HUES64 (cell line): ENCODE measurements at regions not wholly inside any gene's neighbourhood (a gene's known extent, or its start where the extent isn't known, plus 50 kb on each side); places are given as distances from the start of the nearest gene placed in this dataset.

Source experiments
- H3K27ac ChIP-seq: 2 replicates; pipeline ENCODE4 v1.7.0; 2013; ENCODE audit warnings: low read depth, low read length, inconsistent platforms
- H3K27me3 ChIP-seq: 2 replicates; pipeline ENCODE4 v1.6.1; 2013; ENCODE audit warnings: mild to moderate bottlenecking, low read length; ENCODE audit not compliant: insufficient read depth
- H3K36me3 ChIP-seq: 2 replicates; pipeline ENCODE4 v1.6.1; 2013; ENCODE audit warnings: mild to moderate bottlenecking, low read length; ENCODE audit not compliant: insufficient read depth
- H3K4me1 ChIP-seq: 2 replicates; pipeline ENCODE4 v1.6.1; 2013; ENCODE audit warnings: mild to moderate bottlenecking, low read length, moderate library complexity; ENCODE audit not compliant: insufficient read depth
- H3K4me3 ChIP-seq: 2 replicates; pipeline ENCODE4 v1.5.1; 2013; ENCODE audit warnings: mild to moderate bottlenecking, low read length, moderate library complexity
- H3K9ac ChIP-seq: 2 replicates; pipeline ENCODE4 v1.6.1; 2013; ENCODE audit warnings: mild to moderate bottlenecking, low read depth, low read length
- H3K9me3 ChIP-seq: 2 replicates; pipeline ENCODE4 v1.6.1; 2013; ENCODE audit warnings: low read depth, low read length; ENCODE audit not compliant: insufficient read depth
- WGBS: fragments of 150-250, 120-280 bp; methylation state at CpG from one replicate; pipeline ENCODE4 v1.1.7; 2013; ENCODE audit warnings: missing lambda C conversion rate; 5-methylcytosine and 5-hydroxymethylcytosine counted together

- H3K27me3 ChIP-seq, result no peaks in the 10 kb centered on the region
- no peak overlapping the region for H3K9ac ChIP-seq
- WGBS, result 69% methylated on average over 12 of the region's 13 CpGs
- H3K36me3 ChIP-seq, result no peaks in the 10 kb centered on the region
- peaks cover 9% of the 10 kb centered on the region for H3K4me1 ChIP-seq
- H3K4me3 ChIP-seq, result no peak overlapping the region
- 0 out of 2 replicates have a peak, but pooled peaks cover 9% of the 10 kb centered on the region for H3K9me3 ChIP-seq
- H3K27ac ChIP-seq, result no peak overlapping the region
These were observed 92.5 kb upstream of the NCK2 start for GRCh38 chr2:105652014-105652796.

GRCh38 chr2:105649534-105649933 is 95.2 kb upstream of the NCK2 start:
- Histone ChIP-seq H3K27me3 (0 out of 2 replicates have a peak, but pooled peaks cover under 1% of the 10 kb centered on the region), H3K4me1 (peaks cover 18% of the 10 kb centered on the region), H3K4me3 (no peak overlapping the region), H3K27ac (no peak overlapping the region), H3K36me3 (no peaks in the 10 kb centered on the region), H3K9ac (no peak overlapping the region), H3K9me3 (0 out of 2 replicates have a peak, but pooled peaks cover 9% of the 10 kb centered on the region)
- WGBS, result 93% methylated on average over 2 of the region's 2 CpGs

GRCh38 chr2:105647731-105648130 is 97.0 kb upstream of the NCK2 start:
- no peak overlapping the region for H3K9ac ChIP-seq
- H3K9me3 ChIP-seq, result 0 out of 2 replicates have a peak, but pooled peaks cover 9% of the 10 kb centered on the region
- H3K4me3 ChIP-seq, result no peak overlapping the region
- peaks cover 16% of the 10 kb centered on the region for H3K4me1 ChIP-seq
- H3K27ac ChIP-seq, result no peak overlapping the region
- H3K36me3 ChIP-seq, result no peaks in the 10 kb centered on the region
- 0 out of 2 replicates have a peak, but pooled peaks cover 3% of the 10 kb centered on the region for H3K27me3 ChIP-seq
- WGBS, result 89% methylated on average over 4 of the region's 4 CpGs

GRCh38 chr2:105646774-105647076 is 98.0 kb upstream of the NCK2 start:
- H3K4me1 ChIP-seq, result peaks cover 12% of the 10 kb centered on the region

GRCh38 chr2:105645938-105646773 is 98.6 kb upstream of the NCK2 start:
- H3K27me3 ChIP-seq, result 0 out of 2 replicates have a peak, but pooled peaks cover 3% of the 10 kb centered on the region
- no peak overlapping the region for H3K4me3 ChIP-seq
- 86% methylated on average over 7 of the region's 8 CpGs for WGBS
- H3K9me3 ChIP-seq, result 0 out of 2 replicates have a peak, but pooled peaks cover 9% of the 10 kb centered on the region
- no peak overlapping the region for H3K9ac ChIP-seq
- no peak overlapping the region for H3K27ac ChIP-seq
- no peaks in the 10 kb centered on the region for H3K36me3 ChIP-seq
- H3K4me1 ChIP-seq, result peaks cover 12% of the 10 kb centered on the region

More at GRCh38 chr2:105646774-105647076, 98.0 kb upstream of the NCK2 start:
- WGBS, result 91% methylated on average over 4 of the region's 4 CpGs
- Histone ChIP-seq H3K27ac (no peak overlapping the region), H3K27me3 (0 out of 2 replicates have a peak, but pooled peaks cover 3% of the 10 kb centered on the region), H3K9me3 (0 out of 2 replicates have a peak, but pooled peaks cover 9% of the 10 kb centered on the region), H3K4me3 (no peak overlapping the region), H3K36me3 (no peaks in the 10 kb centered on the region), H3K9ac (no peak overlapping the region)

- no peak overlapping the region for H3K4me3 ChIP-seq
- no peak overlapping the region for H3K27ac ChIP-seq
- H3K36me3 ChIP-seq, result no peaks in the 10 kb centered on the region
- WGBS, result 64% methylated on average over 18 of the region's 18 CpGs
- H3K4me1 ChIP-seq, result peaks cover 12% of the 10 kb centered on the region
- H3K27me3 ChIP-seq, result 0 out of 2 replicates have a peak, but pooled peaks cover 3% of the 10 kb centered on the region
- 0 out of 2 replicates have a peak, but pooled peaks cover 4% of the 10 kb centered on the region for H3K9me3 ChIP-seq
- H3K9ac ChIP-seq, result no peak overlapping the region
These were observed 99.4 kb upstream of the NCK2 start for GRCh38 chr2:105645031-105645937.

- H3K4me1 ChIP-seq, result peaks cover 12% of the 10 kb centered on the region
- H3K9ac ChIP-seq, result no peak overlapping the region
- H3K9me3 ChIP-seq, result 0 out of 2 replicates have a peak, but pooled peaks cover 4% of the 10 kb centered on the region
- no peak overlapping the region for H3K4me3 ChIP-seq
- no peaks in the 10 kb centered on the region for H3K36me3 ChIP-seq
- H3K27ac ChIP-seq, result no peak overlapping the region
- WGBS, result 94% methylated on average over 18 of the region's 18 CpGs
- H3K27me3 ChIP-seq, result 0 out of 2 replicates have a peak, but pooled peaks cover 3% of the 10 kb centered on the region
These were observed 100.3 kb upstream of the NCK2 start for GRCh38 chr2:105644174-105644980.

GRCh38 chr2:105643405-105644173 is 101.1 kb upstream of the NCK2 start:
- H3K9ac ChIP-seq, result no peak overlapping the region
- WGBS, result 91% methylated on average over 15 of the region's 15 CpGs
- no peaks in the 10 kb centered on the region for H3K36me3 ChIP-seq
- H3K9me3 ChIP-seq, result no peaks in the 10 kb centered on the region
- peaks cover 12% of the 10 kb centered on the region for H3K4me1 ChIP-seq
- no peak overlapping the region for H3K27ac ChIP-seq
- H3K27me3 ChIP-seq, result 0 out of 2 replicates have a peak, but pooled peaks cover 3% of the 10 kb centered on the region
- no peak overlapping the region for H3K4me3 ChIP-seq

- H3K36me3 ChIP-seq, result no peaks in the 10 kb centered on the region
- 89% methylated on average over 12 of the region's 12 CpGs for WGBS
- no peak overlapping the region for H3K4me3 ChIP-seq
- H3K9me3 ChIP-seq, result no peaks in the 10 kb centered on the region
- 0 out of 2 replicates have a peak, but pooled peaks cover 3% of the 10 kb centered on the region for H3K27me3 ChIP-seq
- peaks cover 4% of the 10 kb centered on the region for H3K4me1 ChIP-seq
- H3K27ac ChIP-seq, result no peak overlapping the region
- no peak overlapping the region for H3K9ac ChIP-seq
These were observed 103.3 kb upstream of the NCK2 start for GRCh38 chr2:105641389-105641811.
